ENCODE measurements at regions not wholly inside any gene's neighbourhood (a gene's known extent, or its start where the extent isn't known, plus 50 kb on each side); places are given as distances from the start of the nearest gene placed in this dataset.

- TF ChIP-seq CTCF (IDR thresholded peaks at IDR 0.05; ENCODE audit: poor library complexity) (no peak), EZH2 (IDR thresholded peaks at IDR 0.05; ENCODE audit: borderline replicate concordance) (no peak)
Measured at GRCh38 chr15:61629269-61629668, 400.2 kb upstream of the RORA start.
